HG02852 (cell line): ENCODE measurements at regions not wholly inside any gene's neighbourhood (a gene's known extent, or its start where the extent isn't known, plus 50 kb on each side); places are given as distances from the start of the nearest gene placed in this dataset.
"Not testable (repeated sequence)": the region's sequence is repeated elsewhere in the genome, so short reads cannot be mapped to it uniquely, and the experiment has no call there.

Source experiments
- ATAC-seq: cut with Tn5 transposase; IDR thresholded peaks from one replicate; pipeline ENCODE4 v1.9.1; 2021; ENCODE audit warnings: mild to moderate bottlenecking, moderate library complexity; ENCODE audit not compliant: unreplicated experiment

DNA sequence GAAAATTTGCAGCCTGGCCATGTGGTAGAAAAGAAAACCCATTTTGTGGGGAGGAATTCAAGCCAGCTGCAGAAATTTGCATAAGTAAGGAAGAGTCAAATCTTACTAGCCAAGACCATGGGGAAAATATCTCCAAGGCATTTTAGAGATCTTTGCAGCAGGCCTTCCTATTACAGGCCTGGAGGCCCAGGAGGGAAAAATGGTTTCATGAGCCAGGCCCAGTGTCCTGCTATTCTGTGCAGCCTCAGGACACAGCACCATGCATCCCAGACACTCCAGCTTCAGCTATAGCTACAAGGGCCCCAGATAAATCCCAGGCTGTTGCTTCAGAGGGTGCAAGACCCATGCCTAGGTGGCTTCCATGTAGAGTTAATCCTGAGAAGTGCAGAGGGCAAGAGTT, 1590.1 kb upstream of the PRR20A start:
- no peak for ATAC-seq

- no peak for ATAC-seq
These were observed 1587.0 kb upstream of the PRR20A start for GRCh38 chr13:55553701-55554100.

DNA sequence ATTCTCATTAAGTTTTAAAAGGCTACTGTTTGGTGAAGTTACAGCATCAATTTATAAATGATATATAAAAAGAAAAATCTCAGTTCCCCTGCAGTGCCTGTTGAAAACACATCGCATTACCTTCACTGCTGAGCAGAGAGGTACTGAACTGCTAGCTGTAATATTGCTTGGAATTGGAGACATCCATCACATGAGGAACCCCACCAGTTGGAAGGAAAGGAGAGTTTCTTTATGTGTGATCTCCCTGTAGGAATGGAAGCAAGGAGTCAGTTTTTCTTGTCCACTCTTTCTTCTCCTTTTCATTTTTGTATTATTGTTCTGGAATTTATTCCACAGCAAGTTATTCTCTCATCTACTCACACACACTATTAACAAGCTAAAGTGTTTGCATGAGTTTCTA, 1586.0 kb upstream of the PRR20A start:
- ATAC-seq, result no peak

GRCh38 chr13:55560331-55560730, 1580.4 kb upstream of the PRR20A start:
- ATAC-seq, result no peak

- no peak for ATAC-seq
These were observed 1577.5 kb upstream of the PRR20A start for GRCh38 chr13:55563267-55563666.

GRCh38 chr13:55566334-55566733, 1574.4 kb upstream of the PRR20A start:
- ATAC-seq, result no peak

- no peak for ATAC-seq
These were observed 1573.9 kb upstream of the PRR20A start for GRCh38 chr13:55566779-55567178.

DNA sequence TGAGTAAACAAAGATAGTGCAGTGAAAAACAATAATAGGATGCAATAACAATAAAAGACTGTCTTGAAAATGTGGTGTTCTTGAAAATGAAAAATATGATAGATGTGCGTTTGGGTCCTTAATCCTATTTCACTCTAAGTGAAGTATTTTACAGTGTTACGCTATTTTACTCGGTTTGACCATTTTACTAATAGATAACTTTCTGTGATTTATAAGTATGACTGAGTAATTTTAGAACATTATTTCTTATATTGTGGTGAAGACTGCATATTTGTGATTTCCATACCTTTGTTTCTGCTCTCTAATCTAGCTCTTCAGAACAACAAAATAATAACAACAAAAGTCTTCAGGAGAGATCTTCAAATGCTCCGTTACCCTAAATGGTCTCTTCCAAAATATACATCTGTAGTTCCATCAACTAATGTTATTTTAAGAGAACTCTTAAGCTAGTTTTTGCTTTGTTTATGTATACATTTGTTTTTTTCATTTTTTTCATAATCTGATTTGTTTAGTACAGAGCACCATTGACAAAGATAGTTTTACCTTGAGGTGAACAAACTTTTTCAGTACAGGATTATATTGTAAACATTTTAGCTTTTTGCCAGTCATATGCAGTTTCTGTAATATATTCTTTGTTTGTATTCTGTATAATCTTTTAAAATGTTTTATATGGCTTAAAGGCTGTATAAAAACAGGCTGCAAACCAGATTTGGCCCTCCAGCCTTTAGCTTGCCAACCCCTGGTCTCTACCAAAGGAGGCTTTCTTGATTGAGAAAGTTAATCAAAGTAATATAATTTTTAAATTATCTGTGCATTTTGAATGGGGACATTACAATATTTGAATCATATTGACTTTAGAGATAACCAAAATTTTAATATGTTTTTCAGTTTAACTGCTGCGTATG, 1572.7 kb upstream of the PRR20A start:
- ATAC-seq, result no peak

DNA sequence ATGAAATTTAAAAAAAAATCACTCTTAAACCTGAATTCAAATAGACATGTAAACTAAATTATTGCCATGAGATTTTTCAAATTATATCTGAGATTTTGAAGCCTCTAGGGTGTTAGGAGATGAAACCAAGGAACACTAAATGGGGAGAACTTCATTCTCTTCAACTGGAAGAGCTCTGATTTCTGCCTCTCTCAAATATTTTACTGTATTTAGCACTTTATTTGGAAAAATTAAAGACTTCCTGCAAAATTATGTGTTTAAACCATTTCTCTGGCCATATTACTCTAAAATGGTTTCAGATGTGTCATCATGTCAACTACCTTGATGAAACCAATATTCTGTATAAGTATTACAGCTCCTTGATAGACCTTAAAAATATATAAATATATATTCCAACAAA, 1571.6 kb upstream of the PRR20A start:
- ATAC-seq, result no peak

- ATAC-seq, result no peak
These were observed 1571.2 kb upstream of the PRR20A start for GRCh38 chr13:55569514-55569913.

DNA sequence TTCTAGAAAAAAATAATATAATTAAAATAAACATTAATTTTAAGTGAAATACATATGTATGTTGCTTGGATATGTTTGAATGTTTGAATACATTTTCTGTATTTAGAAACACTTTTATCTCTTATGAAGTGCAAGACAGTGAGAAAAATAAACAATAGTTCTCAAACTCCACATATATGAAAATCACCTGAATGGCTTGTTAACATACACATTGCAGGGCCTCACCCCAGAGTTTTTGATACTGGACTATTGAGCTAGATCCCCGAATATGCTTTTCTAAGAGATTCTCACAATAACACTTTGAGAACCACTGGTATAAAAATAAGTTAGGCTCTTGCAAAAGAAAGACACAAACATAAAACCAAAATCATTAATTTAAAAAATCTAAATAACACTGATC, 1570.3 kb upstream of the PRR20A start:
- no peak for ATAC-seq

DNA sequence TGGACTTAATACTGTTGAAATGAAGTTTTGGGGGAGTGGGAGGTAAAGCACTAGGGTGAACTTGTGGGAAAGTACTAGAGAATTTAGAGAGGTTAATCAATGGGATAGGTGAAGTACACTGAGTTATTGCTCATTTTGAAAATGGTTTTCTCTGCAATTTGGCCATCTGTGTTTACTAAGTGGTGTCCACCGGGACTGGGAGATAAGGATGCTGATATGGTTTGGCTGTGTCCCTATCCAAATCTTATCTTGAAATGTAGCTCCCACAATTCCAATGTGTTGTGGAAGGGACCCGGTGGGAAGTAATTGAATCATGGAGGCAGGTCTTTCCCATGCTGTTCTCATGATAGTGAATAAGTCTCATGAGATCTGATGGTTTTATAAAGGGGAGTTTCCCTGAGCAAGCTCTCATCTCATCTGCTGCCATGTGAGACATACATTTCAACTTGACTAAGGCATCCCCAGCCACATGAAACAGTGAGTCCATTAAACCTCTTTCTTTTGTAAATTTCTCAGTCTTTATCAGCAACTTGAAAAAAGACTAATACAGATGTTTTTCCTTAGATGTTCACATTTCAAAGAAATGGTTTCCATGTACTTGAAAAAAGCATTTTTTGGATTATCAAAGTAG, 1569.4 kb upstream of the PRR20A start:
- ATAC-seq, result no peak

GRCh38 chr13:55572408-55572807, 1568.3 kb upstream of the PRR20A start:
- ATAC-seq, result no peak

GRCh38 chr13:55572862-55573261, 1567.9 kb upstream of the PRR20A start:
- ATAC-seq, result no peak

DNA sequence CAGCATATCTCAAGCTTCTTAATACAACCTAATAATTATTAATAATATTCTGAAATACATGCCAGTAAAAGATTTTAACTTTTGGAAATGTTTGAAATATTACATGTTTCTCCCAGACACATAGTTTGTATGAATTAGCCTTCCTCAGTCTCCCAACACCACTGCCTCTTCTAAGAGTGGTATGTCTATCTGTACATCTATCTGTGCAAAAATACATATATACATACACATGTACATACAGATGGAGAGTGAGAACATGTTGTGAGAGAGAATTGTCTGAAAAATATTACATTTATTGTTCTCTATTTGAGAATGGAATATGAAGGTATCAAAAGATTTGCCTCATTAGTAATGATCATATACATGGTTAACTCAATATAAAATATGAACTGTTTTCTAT, 1567.2 kb upstream of the PRR20A start:
- no peak for ATAC-seq

GRCh38 chr13:55576389-55576788, 1564.3 kb upstream of the PRR20A start:
- ATAC-seq, result no peak

- no peak for ATAC-seq
These were observed 1563.5 kb upstream of the PRR20A start for GRCh38 chr13:55577082-55577846.

DNA sequence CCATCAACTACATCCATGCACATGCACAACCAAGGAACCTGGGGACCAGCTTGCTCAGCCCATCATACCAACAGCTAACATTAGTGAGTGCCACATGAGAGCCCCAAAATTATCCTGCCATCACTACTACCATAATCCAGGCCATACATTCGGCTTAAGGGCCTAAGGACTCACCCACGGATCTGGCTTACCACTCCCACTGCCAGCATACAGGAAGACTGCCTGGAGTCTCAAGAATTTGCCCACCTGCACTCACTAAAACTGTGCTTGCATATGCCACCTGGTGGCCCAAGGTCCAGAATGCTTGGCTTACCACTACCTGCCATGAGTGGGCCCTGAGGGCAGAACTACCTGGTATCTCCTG, 1562.9 kb upstream of the PRR20A start:
- no peak for ATAC-seq

- ATAC-seq, result not testable (repeated sequence)
These were observed 1558.4 kb upstream of the PRR20A start for GRCh38 chr13:55582294-55582693.

DNA sequence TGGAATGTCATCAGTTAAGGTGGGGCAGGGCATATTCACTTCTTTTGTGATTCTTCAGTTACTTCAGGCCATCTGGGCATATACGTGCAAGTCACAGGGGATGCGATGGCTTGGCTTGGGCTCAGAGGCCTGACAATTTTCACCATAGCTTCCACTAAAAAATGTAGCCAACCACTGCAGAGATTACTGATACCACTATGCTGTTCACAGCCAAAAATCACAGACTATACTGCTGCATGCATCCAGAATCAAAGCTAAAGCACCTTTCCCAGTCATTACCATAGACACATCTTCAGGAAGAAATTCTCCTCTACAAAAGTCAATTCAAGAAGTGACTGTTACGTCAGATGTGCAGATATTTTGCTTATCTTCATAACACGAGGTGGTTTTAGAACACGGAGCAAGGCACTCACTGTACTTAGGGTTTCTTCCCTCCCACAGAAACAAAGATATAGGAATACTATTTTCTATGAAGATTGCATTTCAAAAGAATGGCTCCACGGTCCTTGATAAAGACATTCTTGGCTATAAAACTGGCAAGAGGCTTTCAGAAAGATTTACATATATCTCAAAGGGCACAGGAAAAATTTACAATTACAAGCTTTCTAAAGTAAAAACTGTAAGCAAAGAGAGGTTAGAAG, 1556.6 kb upstream of the PRR20A start:
- no peak for ATAC-seq

DNA sequence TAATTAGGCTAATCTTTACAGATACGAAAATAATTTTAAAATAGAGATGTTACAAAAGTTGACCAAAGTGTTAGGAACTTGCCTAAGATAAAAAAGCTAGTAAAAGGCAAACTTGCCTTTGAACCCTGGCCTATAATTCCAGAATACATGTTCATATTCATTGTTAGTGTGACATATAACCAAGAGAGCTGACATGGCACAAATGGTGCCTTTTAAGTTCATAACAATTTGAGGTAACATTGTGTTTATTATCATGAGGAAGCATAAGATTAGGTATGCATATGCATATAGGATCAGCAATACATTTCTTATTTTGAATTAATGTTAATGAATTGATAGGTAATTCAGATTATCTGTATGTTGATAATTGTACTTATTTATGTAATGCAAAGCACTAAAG, 1537.9 kb upstream of the PRR20A start:
- ATAC-seq, result no peak
